Umbilical cord (tissue), 1 donor: ENCODE measurements at regions not wholly inside any gene's neighbourhood (a gene's known extent, or its start where the extent isn't known, plus 50 kb on each side); places are given as distances from the start of the nearest gene placed in this dataset.

Experiments
- DNase-seq: peaks from one replicate; pipeline ENCODE4 v3.0.0-alpha.2; 2015; ENCODE audit warnings: low spot score

GRCh38 chr1:243944429-243945160 is 94.6 kb upstream of the AKT3 start:
- DNase-seq, result peak; percentile 33

DNA sequence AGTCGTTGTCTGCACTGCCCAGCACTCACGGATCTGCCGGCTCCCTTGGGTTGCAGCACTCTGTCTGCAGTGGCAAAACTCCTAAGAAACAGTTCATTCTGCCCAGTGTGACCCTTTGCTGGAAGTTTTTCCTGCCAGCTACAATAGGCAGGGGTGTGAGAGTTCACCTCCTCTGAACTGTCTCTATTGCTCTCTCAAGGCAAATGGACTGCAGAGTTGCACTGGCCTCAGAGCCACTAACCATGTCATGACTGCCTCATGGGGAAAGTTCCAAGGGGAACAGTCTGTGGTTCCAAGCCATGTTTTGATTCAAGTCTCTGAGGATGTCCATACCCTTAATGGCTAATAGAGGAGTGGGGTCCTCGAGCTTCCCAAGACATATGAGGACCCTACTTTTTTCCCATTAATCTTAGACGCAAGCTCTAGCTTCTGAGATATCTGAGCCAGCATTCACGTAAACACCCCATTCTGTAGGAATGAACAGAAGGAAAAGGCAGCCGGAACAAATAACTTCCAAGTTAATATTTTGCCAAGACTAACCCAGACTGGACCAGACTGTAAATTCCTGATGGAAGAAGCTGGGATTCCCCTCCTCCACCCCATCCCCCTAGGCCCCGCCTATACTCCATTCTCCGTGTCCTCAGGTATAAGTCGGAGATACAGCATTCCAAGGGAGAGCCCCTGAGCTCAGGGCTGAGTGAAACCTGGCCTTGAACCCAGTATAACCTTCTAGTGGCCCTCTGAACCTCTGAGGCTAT is 93.8 kb upstream of the AKT3 start:
- DNase-seq, result no peak

DNA sequence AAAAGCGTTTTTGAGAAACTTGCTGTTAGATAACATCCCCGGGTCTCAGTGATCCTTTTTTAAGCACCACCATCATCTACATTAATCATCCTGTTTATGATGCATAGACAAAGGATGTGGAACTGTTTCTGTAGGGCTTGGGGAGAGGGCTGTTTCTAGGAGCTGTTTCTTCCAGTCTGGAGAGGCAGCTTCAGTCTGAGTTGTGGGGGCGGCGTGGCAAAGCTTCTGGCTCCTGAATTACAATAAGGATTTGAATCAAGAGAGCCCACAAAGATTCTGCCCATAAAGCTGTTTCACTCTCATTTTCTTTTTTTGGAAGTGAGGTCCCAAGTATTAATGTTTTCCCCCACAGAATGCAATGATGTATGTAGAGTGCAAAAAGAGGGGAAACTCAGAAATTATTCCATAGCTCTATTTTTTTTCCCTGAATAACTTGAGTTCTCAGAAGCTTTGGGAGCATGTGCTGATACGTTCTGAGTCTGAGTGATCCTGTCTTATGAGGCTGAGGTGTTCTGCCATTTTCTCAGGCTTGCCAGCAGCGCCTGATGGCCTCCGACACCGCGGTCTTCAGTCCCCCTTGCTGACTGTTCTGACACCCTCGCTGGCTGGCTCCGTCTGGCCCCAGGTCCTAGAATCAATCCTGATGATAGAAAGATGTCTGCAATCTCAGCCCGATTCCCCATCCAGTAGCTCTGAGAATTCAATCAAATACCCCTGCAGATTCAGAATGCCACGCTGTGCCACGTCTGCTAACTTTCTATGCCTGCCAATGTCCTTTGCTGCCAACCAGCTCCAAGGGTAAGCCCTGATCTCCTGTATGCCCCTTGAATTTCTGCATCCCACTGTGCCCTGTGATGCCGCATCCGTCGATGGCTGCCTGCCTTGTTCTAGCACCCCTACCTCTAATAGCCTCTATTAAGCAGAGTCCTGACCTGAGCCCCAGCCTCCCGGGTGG is 92.4 kb upstream of the AKT3 start:
- DNase-seq, result no peak

- DNase-seq, result no peak
Measured at GRCh38 chr1:243940451-243940850, 90.4 kb upstream of the AKT3 start.

- no peak for DNase-seq
Measured at GRCh38 chr1:243939167-243939848, 89.3 kb upstream of the AKT3 start.

GRCh38 chr1:243938208-243938607 is 88.2 kb upstream of the AKT3 start:
- no peak for DNase-seq

- DNase-seq, result no peak
Measured at GRCh38 chr1:243933495-243933894, 83.5 kb upstream of the AKT3 start.

DNA sequence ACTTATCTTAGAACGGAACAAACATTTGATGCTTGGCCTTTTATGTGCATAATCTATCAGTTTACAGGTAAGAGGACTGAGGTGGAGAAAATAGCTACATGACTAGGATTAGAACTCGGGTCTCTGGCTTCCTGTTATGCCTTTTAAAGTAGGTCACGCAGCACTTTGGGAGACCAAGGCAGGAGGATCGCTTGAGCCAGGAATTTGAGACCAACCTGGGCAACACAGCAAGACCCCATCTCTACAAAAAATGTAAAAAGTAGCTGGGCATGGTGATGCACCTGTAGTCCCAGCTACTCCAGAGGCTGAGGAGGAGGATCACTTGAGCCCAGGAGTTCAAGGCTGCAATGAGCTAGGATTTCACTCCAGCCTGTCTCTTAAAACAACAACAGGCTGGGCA is 81.9 kb upstream of the AKT3 start:
- no peak for DNase-seq

- DNase-seq, result peak; percentile 57
Measured at GRCh38 chr1:243930822-243931671, 81.0 kb upstream of the AKT3 start.

GRCh38 chr1:243927381-243927780 is 77.3 kb upstream of the AKT3 start:
- DNase-seq, result no peak

- peak; percentile 79 for DNase-seq
Measured at GRCh38 chr1:243926803-243927245, 76.8 kb upstream of the AKT3 start.

DNA sequence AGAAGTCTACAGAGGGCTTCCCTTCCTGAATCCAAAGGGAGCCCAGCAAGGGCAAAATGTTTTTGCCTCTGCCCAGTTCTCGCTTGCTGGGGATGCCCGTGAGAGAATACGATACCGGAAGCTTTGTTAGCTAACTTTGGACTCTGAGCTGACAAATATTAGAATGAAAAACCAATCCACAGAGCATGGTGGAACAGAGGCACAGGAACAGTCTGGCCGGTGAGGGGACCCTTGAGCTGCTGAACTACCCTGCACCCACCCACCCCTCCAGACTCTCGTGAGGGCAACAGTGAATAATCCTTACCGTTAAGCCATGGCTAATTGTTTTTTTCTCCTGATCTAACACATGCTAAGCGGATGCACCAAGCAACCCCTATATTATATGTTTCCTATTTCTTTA is 76.3 kb upstream of the AKT3 start:
- DNase-seq, result no peak

DNA sequence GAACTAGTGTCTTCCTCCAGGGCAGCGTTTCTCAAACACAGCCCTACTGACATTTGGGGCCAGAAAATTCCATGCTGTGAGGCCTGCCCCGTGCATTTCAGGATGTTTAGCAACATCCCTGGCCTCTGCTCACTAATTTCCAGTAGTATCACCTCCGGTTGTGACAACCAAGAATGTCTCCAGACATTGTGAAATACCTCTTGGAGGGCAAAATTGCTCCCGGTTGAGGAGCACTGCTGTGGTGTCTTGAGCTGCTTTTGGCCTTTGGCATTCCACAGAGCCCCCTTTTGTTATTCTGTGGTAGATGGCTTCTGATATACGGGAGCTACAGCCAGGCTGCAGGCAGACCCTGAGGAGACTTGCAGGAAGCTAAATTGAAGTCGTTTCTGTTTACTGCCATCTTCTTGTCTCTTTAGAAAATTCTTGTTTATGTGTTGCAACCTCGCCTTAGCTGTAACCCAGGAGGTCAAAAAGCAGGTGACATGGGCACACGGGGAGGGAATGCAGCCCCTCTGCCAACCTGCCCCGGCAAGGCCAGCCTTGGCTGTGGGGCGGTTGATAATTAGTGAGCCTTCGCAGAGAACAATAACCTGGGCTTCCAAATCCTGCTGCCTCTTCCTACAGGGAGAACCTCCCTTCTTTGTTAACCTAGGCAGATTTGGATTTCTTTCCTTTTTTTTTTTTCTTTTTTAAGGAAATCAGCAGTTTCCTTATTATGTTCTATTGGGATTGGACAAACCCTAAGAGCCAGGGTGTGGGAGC is 74.7 kb upstream of the AKT3 start:
- DNase-seq, result no peak

DNA sequence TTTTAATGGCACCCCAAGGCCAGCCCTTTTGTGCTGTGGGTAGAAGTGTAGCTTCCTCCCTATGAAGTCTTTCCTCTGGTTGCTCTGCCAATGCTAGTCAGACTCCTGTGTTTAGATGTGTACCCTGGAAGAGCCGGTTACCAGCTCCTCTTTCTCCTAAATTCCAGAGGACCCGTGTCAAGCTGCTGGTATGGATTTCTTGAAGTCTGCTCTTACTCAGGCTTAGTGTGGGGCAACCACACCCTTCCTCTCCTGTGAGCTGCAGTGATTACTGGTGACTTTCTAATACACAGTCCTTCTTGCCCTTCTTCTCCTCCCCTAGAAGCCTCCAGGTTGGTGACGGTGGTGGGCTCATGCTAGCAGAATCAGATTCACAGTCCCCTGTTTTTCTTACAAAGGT is 74.1 kb upstream of the AKT3 start:
- DNase-seq, result no peak

DNA sequence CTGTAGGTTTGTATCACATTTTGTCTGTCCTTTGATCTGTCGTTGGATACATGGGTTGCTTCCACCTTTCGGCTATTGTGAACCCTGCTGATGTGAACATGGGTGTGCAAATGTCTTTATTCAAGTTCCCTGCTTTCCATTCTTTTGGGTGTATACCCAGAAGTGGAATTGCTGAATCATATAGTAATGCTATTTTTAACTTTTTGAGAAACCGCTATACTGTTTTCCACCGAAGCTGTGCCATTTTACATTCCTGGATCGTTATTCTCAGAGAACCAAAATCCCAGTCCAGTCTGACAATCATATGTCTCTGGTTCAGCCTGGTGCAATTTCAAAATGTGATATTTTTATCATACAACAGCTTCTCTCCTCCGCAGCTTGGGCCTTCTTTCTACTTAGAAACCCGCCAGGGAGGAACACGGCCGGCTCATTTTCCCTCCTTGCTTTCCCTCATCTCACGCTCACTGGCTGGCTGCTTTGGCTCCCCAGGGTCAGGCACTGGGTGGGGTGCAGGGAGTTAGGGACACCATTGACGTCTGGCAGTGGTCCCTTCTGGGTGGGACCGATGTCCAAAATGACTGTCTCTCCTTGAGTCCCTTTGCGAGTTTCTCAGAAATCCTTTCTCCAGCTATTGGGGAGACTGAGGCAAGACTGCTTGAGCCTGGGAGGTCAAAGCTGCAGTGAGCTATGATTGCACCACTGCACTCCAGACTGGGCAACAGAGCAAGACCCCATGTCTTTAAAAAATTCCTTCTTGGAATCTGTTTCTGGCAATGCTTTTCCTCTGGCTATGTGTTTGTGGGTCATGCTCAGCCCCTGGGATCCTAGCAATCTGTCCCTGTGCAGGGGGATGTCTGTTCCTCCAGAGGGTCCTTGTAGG is 73.5 kb upstream of the AKT3 start:
- no peak for DNase-seq

DNA sequence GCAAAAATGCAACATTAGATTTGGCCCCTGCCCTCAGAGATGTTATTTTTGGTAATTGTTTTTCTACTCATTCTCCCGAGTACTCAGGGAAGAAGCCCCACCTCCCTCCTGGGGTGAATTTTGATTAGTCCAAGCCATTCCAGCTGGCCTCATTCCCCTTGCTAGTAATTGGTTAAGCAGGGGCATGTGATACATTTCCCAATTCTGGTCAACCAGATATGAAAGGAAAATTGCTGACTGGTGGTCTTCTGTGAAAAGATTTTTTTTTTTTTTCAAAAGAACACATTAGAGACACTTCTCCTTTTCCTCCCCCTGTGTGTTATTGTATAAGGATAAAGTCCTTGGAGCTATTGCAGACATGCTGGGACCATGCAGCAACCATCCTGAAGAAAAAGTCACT is 71.1 kb upstream of the AKT3 start:
- no peak for DNase-seq

DNA sequence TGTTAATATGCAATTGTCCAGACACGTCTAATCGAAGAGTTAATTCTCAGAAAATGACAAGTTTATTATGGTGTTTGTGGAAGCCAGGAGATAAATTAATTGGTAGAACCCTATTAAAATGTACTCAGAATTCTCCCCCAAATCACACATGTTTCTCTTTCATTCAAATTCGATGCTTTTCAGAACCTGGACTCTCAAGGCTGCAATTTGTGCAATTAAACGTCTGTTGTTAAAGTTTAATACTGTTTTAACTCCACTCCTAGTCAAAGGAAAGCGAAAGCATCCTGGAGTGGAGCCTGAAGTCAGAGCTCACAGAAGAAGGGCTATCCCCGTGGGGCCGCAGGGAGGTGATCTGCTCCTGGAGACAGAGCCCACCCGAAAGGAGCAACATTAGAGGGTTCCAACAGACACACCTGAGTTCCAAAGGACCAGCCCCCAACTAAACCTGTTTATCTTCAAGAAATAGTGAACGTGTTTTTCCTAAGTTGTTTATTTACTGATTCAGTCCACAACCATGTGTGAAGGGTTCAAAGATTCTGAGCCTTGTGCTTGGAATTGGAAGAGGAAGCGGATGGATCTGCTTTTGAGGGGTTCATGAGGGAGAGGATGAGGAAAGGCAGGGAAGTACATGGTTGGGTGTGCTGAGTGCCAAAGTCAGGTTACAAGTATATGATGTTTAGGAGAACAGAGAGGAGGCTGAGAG is 68.0 kb upstream of the AKT3 start:
- no peak for DNase-seq
